ENCODE measurements at regions not wholly inside any gene's neighbourhood (a gene's known extent, or its start where the extent isn't known, plus 50 kb on each side); places are given as distances from the start of the nearest gene placed in this dataset.

GRCh38 chr1:59100708-59101374 lies 196.1 kb upstream of the FGGY start:
- DNase-seq, result no peak

GRCh38 chr1:59101518-59101917 lies 195.4 kb upstream of the FGGY start:
- DNase-seq, result no peak

GRCh38 chr1:59103457-59103856 lies 193.4 kb upstream of the FGGY start:
- DNase-seq, result no peak

GRCh38 chr1:59104191-59104760 lies 192.6 kb upstream of the FGGY start:
- DNase-seq, result no peak

GRCh38 chr1:59105548-59106507 lies 191.1 kb upstream of the FGGY start:
- DNase-seq, result no peak

GRCh38 chr1:59107516-59107915 lies 189.4 kb upstream of the FGGY start:
- no peak for DNase-seq

- no peak for DNase-seq
Measured at GRCh38 chr1:59107916-59108315, 189.0 kb upstream of the FGGY start.

GRCh38 chr1:59108481-59109317 lies 188.2 kb upstream of the FGGY start:
- DNase-seq, result no peak

- no peak for DNase-seq
Measured at GRCh38 chr1:59110271-59110670, 186.6 kb upstream of the FGGY start.

GRCh38 chr1:59113876-59114457 lies 182.9 kb upstream of the FGGY start:
- DNase-seq, result no peak

- no peak for DNase-seq
Measured at GRCh38 chr1:59115865-59116264, 181.0 kb upstream of the FGGY start.

- DNase-seq, result no peak
Measured at GRCh38 chr1:59116920-59117542, 179.9 kb upstream of the FGGY start.

GRCh38 chr1:59122527-59122926 lies 174.4 kb upstream of the FGGY start:
- no peak for DNase-seq

GRCh38 chr1:59123081-59123681 lies 173.7 kb upstream of the FGGY start:
- DNase-seq, result no peak

GRCh38 chr1:59124166-59124565 lies 172.7 kb upstream of the FGGY start:
- no peak for DNase-seq

GRCh38 chr1:59125154-59125553 lies 171.7 kb upstream of the FGGY start:
- no peak for DNase-seq

- DNase-seq, result no peak
Measured at GRCh38 chr1:59125676-59126320, 171.1 kb upstream of the FGGY start.

GRCh38 chr1:59126366-59126765 lies 170.5 kb upstream of the FGGY start:
- no peak for DNase-seq

GRCh38 chr1:59128239-59128736 lies 168.6 kb upstream of the FGGY start:
- no peak for DNase-seq

GRCh38 chr1:59128784-59129227 lies 168.1 kb upstream of the FGGY start:
- DNase-seq, result no peak

- DNase-seq, result no peak
Measured at GRCh38 chr1:59132295-59132694, 164.6 kb upstream of the FGGY start.
